ENCODE measurements at regions not wholly inside any gene's neighbourhood (a gene's known extent, or its start where the extent isn't known, plus 50 kb on each side); places are given as distances from the start of the nearest gene placed in this dataset.

GRCh38 chr17:52724578-52724977 lies 566.1 kb upstream of the CA10 start:
- no peaks in the 10 kb centered on the region for H4K20me1 ChIP-seq (ENCODE audit: insufficient read depth, low read length)
- no peak overlapping the region for H3K4me3 ChIP-seq (ENCODE audit: low read depth, low read length, poor library complexity, severe bottlenecking)
- H3K9ac ChIP-seq (ENCODE audit: low read length), result no peak overlapping the region
- no peaks in the 10 kb centered on the region for H3K9me2 ChIP-seq (ENCODE audit: low read depth, low read length)
- no peaks in the 10 kb centered on the region for H3K79me2 ChIP-seq (ENCODE audit: insufficient read depth, low read length)
- no peak for TF ChIP-seq EZH2 (IDR thresholded peaks at IDR 0.05; ENCODE audit: borderline replicate concordance, low read length)
- no peak for TF ChIP-seq CTCF (IDR thresholded peaks at IDR 0.05; ENCODE audit: low read length)
- no peaks in the 10 kb centered on the region for H3K4me1 ChIP-seq (ENCODE audit: insufficient read depth, low read length, severe bottlenecking)
- H3K27me3 ChIP-seq (ENCODE audit: insufficient read depth, low read length), result no peaks in the 10 kb centered on the region
- no peak overlapping the region for H3K4me2 ChIP-seq (ENCODE audit: low read length)
- no peaks in the 10 kb centered on the region for H3F3A ChIP-seq (ENCODE audit: insufficient read depth, low read length)
- no peaks in the 10 kb centered on the region for H3K36me3 ChIP-seq (ENCODE audit: insufficient read depth, low read length)
- no peaks in the 10 kb centered on the region for H3K9me3 ChIP-seq (ENCODE audit: low read length)
- H2AFZ ChIP-seq (ENCODE audit: low read length), result no peak overlapping the region
- no peak overlapping the region for H3K27ac ChIP-seq (ENCODE audit: low read depth, low read length, poor library complexity, severe bottlenecking)

- no peaks in the 10 kb centered on the region for H3K9me2 ChIP-seq (ENCODE audit: low read depth, low read length)
- H2AFZ ChIP-seq (ENCODE audit: low read length), result no peak overlapping the region
- no peak overlapping the region for H3K27ac ChIP-seq (ENCODE audit: low read depth, low read length, poor library complexity, severe bottlenecking)
- no peaks in the 10 kb centered on the region for H4K20me1 ChIP-seq (ENCODE audit: insufficient read depth, low read length)
- no peak overlapping the region for H3K4me2 ChIP-seq (ENCODE audit: low read length)
- H3K4me1 ChIP-seq (ENCODE audit: insufficient read depth, low read length, severe bottlenecking), result no peaks in the 10 kb centered on the region
- H3K9me3 ChIP-seq (ENCODE audit: low read length), result no peaks in the 10 kb centered on the region
- no peak overlapping the region for H3K9ac ChIP-seq (ENCODE audit: low read length)
- TF ChIP-seq EZH2 (IDR thresholded peaks at IDR 0.05; ENCODE audit: borderline replicate concordance, low read length) (no peak), CTCF (IDR thresholded peaks at IDR 0.05; ENCODE audit: low read length) (no peak)
- H3K36me3 ChIP-seq (ENCODE audit: insufficient read depth, low read length), result no peaks in the 10 kb centered on the region
- no peak overlapping the region for H3K4me3 ChIP-seq (ENCODE audit: low read depth, low read length, poor library complexity, severe bottlenecking)
- no peaks in the 10 kb centered on the region for H3F3A ChIP-seq (ENCODE audit: insufficient read depth, low read length)
- H3K79me2 ChIP-seq (ENCODE audit: insufficient read depth, low read length), result no peaks in the 10 kb centered on the region
- H3K27me3 ChIP-seq (ENCODE audit: insufficient read depth, low read length), result no peaks in the 10 kb centered on the region
These were observed 563.4 kb upstream of the CA10 start for GRCh38 chr17:52721910-52722309.

GRCh38 chr17:52710363-52710901 lies 551.9 kb upstream of the CA10 start:
- Histone ChIP-seq H3K4me3 (ENCODE audit: low read depth, low read length, poor library complexity, severe bottlenecking) (no peak overlapping the region), H3K9me2 (ENCODE audit: low read depth, low read length) (no peaks in the 10 kb centered on the region), H3F3A (ENCODE audit: insufficient read depth, low read length) (no peaks in the 10 kb centered on the region), H2AFZ (ENCODE audit: low read length) (no peak overlapping the region), H3K4me2 (ENCODE audit: low read length) (no peak overlapping the region), H4K20me1 (ENCODE audit: insufficient read depth, low read length) (no peaks in the 10 kb centered on the region), H3K36me3 (ENCODE audit: insufficient read depth, low read length) (no peaks in the 10 kb centered on the region), H3K27me3 (ENCODE audit: insufficient read depth, low read length) (no peaks in the 10 kb centered on the region), H3K9me3 (ENCODE audit: low read length) (no peaks in the 10 kb centered on the region), H3K9ac (ENCODE audit: low read length) (no peak overlapping the region), H3K4me1 (ENCODE audit: insufficient read depth, low read length, severe bottlenecking) (no peaks in the 10 kb centered on the region), H3K79me2 (ENCODE audit: insufficient read depth, low read length) (no peaks in the 10 kb centered on the region), H3K27ac (ENCODE audit: low read depth, low read length, poor library complexity, severe bottlenecking) (no peak overlapping the region)
- TF ChIP-seq CTCF (IDR thresholded peaks at IDR 0.05; ENCODE audit: low read length) (no peak), EZH2 (IDR thresholded peaks at IDR 0.05; ENCODE audit: borderline replicate concordance, low read length) (no peak)

Data from OCI-LY1 (cell line).